Nephron progenitor cell (in vitro differentiated cells): ENCODE measurements at regions not wholly inside any gene's neighbourhood (a gene's known extent, or its start where the extent isn't known, plus 50 kb on each side); places are given as distances from the start of the nearest gene placed in this dataset.

Experiments
- DNase-seq: peaks from one replicate; pipeline ENCODE4 v3.0.0; 2021
- H3K27ac Mint-ChIP-seq: 2 replicates; pipeline ENCODE4 v1.8.0; 2021; ENCODE audit warnings: mild to moderate bottlenecking, moderate library complexity, mixed read lengths
- H3K27me3 Mint-ChIP-seq: 2 replicates; pipeline ENCODE4 v1.8.0; 2021; ENCODE audit warnings: mild to moderate bottlenecking, low read depth, mixed read lengths; ENCODE audit not compliant: poor library complexity
- H3K36me3 Mint-ChIP-seq: 2 replicates; pipeline ENCODE4 v1.8.0; 2021; ENCODE audit warnings: low read depth, mixed read lengths
- H3K4me1 Mint-ChIP-seq: 2 replicates; pipeline ENCODE4 v1.8.0; 2021; ENCODE audit warnings: mixed read lengths
- H3K4me3 Mint-ChIP-seq: 2 replicates; pipeline ENCODE4 v1.8.0; 2021; ENCODE audit warnings: mild to moderate bottlenecking, moderate library complexity, mixed read lengths
- H3K9me3 Mint-ChIP-seq: 2 replicates; pipeline ENCODE4 v1.8.0; 2021; ENCODE audit warnings: mild to moderate bottlenecking, moderate library complexity, mixed read lengths
- CTCF ChIP-seq: fragments of 200-600 bp; sonication (generic); IDR thresholded peaks from 2 replicates; pipeline ENCODE4 v1.5.0; 2021; ENCODE audit warnings: antibody characterized with exemption

- H3K27me3 Mint-ChIP-seq = no peaks in the 10 kb centered on the region
- no peak overlapping the region for H3K4me3 Mint-ChIP-seq
- H3K4me1 Mint-ChIP-seq = peaks cover 6% of the 10 kb centered on the region
- no peaks in the 10 kb centered on the region for H3K9me3 Mint-ChIP-seq
- no peaks in the 10 kb centered on the region for H3K36me3 Mint-ChIP-seq
- no peak overlapping the region for H3K27ac Mint-ChIP-seq
- TF ChIP-seq CTCF = no peak
- DNase-seq = no peak
Observed at GRCh38 chr12:84357314-84357713, 555.3 kb downstream of the SLC6A15 start.

DNA sequence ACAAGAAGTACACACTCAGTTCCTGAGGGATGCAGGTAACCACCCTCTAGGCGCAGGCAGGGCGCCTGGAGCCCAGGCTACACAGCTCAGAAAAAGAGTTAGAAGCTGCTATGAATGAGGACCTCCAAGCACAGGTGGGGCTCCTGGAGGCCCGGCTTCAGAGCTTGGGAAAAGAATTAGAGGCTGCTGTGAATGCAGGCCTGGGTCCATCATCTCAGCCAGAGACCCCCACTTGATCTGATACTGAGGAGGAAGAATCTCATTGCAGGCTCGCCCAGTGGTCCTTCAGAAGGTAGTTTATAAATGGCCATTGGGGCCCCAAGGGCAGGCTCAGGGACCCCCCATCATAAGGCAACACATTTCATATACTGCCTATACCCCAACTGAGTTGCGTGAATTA is 556.4 kb downstream of the SLC6A15 start:
- DNase-seq = no peak
- no peaks in the 10 kb centered on the region for H3K36me3 Mint-ChIP-seq
- H3K4me1 Mint-ChIP-seq = peaks cover 6% of the 10 kb centered on the region
- no peak overlapping the region for H3K4me3 Mint-ChIP-seq
- H3K27ac Mint-ChIP-seq = no peak overlapping the region
- no peaks in the 10 kb centered on the region for H3K9me3 Mint-ChIP-seq
- no peaks in the 10 kb centered on the region for H3K27me3 Mint-ChIP-seq
- no peak for TF ChIP-seq CTCF

DNA sequence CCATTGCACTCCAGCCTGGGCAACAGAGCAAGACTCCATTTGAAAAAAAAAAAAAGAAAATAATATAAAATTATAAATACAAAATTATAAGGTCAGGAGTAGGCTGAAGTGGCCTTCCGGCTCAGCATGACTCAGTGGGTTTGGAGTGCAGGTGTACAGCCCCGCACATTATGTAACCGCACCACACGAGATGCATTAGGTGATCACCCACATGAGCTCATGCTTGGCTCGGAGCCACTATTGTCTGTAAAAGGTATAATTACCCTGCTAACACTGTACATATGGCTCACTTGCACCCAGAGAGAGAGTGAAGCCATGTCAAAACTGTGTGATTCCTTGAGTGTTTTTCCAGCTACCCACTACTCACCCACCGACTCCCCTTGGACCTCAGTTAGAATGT is 557.0 kb downstream of the SLC6A15 start:
- DNase-seq = no peak
- peaks cover 6% of the 10 kb centered on the region for H3K4me1 Mint-ChIP-seq
- no peak overlapping the region for H3K4me3 Mint-ChIP-seq
- H3K9me3 Mint-ChIP-seq = no peaks in the 10 kb centered on the region
- H3K27ac Mint-ChIP-seq = no peak overlapping the region
- no peaks in the 10 kb centered on the region for H3K27me3 Mint-ChIP-seq
- TF ChIP-seq CTCF = no peak
- no peaks in the 10 kb centered on the region for H3K36me3 Mint-ChIP-seq

DNA sequence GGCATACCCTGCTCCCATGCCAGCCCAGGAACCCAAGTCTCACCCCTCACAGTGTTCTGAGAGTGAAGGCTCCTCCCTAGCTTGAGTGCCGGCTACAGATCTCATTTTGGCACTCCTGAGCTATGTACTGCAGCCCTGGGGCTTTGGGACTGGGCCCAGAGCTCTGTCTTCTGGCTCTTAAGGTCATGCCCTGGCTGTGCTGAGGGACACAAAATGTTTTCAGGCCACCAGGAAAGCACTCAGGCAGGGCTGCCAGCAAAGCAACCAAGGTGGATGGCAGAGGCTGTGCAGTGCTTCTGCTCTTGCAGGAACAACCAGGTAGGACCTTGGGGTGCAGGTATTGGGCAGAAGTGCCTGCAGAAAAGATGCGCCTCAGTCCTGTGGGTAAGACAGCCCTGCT is 564.0 kb downstream of the SLC6A15 start:
- peaks cover 11% of the 10 kb centered on the region for H3K4me1 Mint-ChIP-seq
- H3K27ac Mint-ChIP-seq = no peak overlapping the region

DNA sequence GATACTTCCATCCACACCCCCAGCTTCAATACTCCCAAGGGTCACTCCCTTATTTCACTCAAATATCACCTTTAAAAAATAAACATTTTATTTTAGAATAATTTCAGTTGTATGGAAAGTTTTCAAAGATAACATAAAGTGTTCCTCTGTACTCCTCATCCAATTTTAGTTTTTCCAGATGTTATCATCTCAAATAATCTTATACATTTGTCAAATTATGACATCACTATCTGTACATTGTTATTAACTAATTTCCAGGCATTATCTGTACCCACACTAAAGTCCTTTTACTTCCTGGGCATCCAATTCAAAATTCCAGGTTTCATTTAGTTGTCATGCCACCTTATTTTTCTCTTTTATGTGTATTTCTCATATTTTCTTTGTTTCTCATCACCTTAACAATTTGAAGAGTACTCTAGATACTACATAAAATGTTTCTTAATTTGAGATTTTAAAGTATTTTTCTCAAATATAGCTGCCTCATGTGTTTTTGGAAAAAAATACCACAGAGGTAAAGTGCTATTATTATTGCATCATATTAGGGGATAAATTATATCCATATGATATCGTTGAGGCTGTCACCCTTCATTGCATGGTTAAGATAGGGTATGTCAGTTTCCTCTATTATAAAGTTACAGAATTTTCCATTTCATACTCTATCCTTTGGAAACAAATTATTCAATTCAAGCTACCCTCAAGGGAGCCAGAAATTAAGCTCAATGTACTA is 571.0 kb downstream of the SLC6A15 start:
- peaks cover 17% of the 10 kb centered on the region for H3K36me3 Mint-ChIP-seq
- no peak for DNase-seq

More for the DNA sequence above, 564.0 kb downstream of the SLC6A15 start:
- H3K36me3 Mint-ChIP-seq = peaks cover 17% of the 10 kb centered on the region
- H3K27me3 Mint-ChIP-seq = no peaks in the 10 kb centered on the region
- TF ChIP-seq CTCF = no peak
- DNase-seq = no peak
- H3K9me3 Mint-ChIP-seq = peaks cover 39% of the 10 kb centered on the region
- H3K4me3 Mint-ChIP-seq = no peak overlapping the region

More for the DNA sequence above, 571.0 kb downstream of the SLC6A15 start:
- Mint-ChIP-seq H3K27me3 (no peaks in the 10 kb centered on the region), H3K9me3 (peaks cover 29% of the 10 kb centered on the region), H3K27ac (no peak overlapping the region), H3K4me1 (peaks cover 4% of the 10 kb centered on the region), H3K4me3 (no peak overlapping the region)
- TF ChIP-seq CTCF = no peak
